ENCODE measurements at regions not wholly inside any gene's neighbourhood (a gene's known extent, or its start where the extent isn't known, plus 50 kb on each side); places are given as distances from the start of the nearest gene placed in this dataset.

- in situ Hi-C loops (cut with MboI; ENCODE audit: low sequenced_read_pairs), result no loop called here
Observed at GRCh38 chr16:82260212-82260795, 90.3 kb upstream of the MPHOSPH6 start.

DNA sequence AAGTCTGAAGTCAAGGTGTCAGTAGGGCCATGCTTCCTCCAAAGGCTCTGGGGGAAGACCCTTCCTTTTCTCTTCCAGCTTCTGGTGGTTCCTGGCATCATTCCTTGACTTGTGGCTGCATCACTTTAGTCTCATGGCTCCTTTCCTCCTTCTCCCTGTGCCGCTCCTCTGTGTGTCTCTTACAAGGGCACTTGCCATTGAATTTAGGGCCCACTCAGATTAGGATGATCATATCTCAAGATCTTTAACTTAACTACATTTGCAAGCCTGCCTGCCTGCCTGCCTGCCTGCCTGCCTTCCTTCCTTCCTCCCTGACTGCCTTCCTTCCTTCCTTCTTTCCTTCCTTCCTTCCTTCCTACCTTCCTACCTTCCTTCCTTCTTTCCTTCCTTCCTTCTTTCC is 89.7 kb upstream of the MPHOSPH6 start:
- in situ Hi-C loops (cut with MboI; ENCODE audit: low sequenced_read_pairs), result no loop called here

GRCh38 chr16:82257990-82258389 is 88.0 kb upstream of the MPHOSPH6 start:
- in situ Hi-C loops (cut with MboI; ENCODE audit: low sequenced_read_pairs), result no loop called here

DNA sequence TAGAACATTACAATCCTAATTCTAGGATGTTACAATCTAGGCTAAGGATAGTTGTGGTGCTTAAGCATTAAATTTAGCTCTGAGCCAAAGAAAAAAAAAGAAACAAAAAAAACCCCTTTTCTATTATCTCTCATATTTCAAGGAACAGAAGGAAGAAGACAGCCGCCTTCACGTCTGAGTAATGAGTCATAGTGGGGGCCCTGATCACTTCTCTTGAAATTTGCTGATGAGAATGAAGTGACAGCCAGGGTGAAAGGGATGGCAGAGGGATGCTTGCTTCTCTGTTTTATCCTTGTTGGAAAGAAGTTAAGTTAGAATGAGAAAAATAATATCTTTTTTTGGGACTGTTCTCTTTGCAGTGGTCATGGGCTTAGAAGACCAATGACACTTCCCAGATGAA is 82.6 kb upstream of the MPHOSPH6 start:
- in situ Hi-C loops (cut with MboI; ENCODE audit: low sequenced_read_pairs), result no loop called here

- in situ Hi-C loops (cut with MboI; ENCODE audit: low sequenced_read_pairs), result no loop called here
Observed at GRCh38 chr16:82248677-82249076, 78.7 kb upstream of the MPHOSPH6 start.

DNA sequence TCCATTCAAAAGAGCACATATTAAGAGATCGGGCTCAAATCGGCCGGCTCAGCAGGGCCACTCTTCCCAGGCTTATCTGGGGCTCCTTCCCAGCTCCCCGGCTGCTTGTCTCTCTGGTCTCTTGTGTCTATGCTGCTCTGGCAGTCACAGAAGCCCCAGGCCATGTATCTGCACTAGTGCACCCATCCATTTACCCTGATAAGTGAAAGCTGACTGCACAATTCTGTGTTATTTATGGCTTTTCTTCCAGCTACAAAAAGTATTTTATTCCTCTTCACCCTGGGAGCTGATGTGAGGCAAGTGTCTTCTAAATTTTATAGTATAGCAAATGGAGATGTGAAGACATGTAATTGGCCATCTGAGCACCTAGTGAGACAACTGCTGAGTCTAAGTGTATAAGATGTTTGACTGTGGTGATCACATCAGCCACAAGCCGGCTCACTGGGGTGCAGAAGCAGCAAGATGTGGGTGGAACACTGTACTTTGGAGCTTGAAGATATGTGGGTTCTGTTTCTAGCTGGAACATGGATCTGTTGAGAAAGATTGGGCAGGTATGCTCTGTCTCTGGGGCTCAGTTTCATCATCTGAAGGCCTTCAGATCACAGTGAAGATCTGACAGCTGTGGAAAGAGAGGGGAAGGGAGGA is 78.1 kb upstream of the MPHOSPH6 start:
- in situ Hi-C loops (cut with MboI; ENCODE audit: low sequenced_read_pairs), result no loop called here

GRCh38 chr16:82242201-82242600 is 72.2 kb upstream of the MPHOSPH6 start:
- in situ Hi-C loops (cut with MboI; ENCODE audit: low sequenced_read_pairs), result no loop called here

DNA sequence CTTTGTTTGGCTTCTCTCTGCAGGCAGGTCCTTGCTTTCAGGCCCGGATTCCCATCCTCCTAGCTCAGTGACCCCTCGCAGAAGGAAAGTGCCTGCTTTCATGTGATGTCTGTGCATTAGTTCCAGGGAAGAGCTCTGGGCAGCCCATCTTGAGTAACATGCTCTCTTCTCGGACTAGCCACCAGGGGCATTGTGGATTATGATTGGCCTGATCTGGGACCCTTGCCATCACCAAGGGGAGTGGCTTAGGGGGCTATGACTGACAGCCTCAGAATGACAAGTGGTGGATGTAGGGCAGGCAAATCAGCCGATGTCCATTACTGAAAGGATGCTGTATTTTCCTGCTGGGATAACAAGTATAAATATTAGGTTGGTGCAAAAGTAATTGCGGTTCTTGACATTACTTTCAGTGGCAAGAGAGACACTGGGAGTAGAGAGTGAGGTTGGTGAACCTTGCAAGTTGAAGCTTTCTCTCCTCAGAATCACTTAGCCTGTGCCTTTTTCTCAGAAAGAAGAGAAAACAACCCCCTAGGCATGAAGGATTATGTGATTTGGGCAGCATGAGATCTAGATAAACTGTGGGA is 71.5 kb upstream of the MPHOSPH6 start:
- in situ Hi-C loops (cut with MboI; ENCODE audit: low sequenced_read_pairs), result no loop called here

DNA sequence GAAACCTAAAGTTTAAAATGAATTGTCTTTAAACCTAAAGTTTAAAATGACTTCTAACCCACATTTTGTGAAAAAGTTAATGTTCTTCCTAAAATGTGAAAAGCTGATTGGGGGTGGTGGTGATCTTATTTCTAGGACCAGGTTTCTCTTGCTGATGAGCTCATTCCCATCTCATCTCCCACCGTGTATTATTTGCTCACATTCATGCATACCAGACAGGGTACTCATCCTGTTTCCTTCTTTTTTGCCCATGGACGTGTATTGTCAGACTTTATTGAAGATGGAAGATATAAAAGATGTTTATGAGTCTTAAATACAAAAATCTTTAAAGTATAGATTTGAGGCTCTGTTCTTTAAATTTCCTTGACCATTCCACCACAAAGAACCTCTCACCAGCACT is 70.1 kb upstream of the MPHOSPH6 start:
- in situ Hi-C loops (cut with MboI; ENCODE audit: low sequenced_read_pairs), result no loop called here

DNA sequence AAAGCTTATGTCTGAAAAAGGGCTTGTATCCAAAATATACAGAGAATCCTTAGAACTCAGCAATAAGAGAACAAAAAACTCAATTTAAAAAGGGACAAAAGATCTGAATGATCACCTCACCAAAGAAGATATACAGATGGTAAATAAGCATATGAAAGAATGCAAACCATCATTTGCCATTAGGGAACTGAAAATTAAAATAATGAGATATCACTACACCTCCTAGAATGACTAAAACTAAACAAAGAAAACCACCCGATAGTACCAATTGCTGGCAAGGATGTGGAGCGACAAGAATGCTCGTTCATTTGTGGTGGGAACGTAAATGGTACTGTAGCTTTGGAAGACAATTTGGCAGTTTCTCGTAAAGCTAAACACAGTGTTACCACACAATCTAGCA is 66.9 kb upstream of the MPHOSPH6 start:
- in situ Hi-C loops (cut with MboI; ENCODE audit: low sequenced_read_pairs), result no loop called here

DNA sequence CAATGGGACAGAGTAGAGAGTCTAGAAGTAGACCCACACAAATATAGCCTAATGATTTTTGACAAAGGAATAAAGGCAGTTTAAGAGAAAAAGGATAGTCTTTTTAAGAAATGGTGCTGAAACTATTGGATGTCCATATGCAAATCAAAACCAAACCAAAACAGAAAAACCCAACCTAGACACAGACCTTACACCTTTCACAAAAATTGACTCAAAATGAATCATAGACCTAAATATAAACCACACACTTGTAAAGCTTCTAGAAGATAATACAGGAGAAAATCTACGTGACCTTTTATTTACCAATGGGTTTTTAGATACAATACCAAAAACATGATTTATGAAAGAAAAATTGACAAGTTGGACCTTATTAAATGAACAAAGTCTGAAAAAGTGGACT is 66.4 kb upstream of the MPHOSPH6 start:
- in situ Hi-C loops (cut with MboI; ENCODE audit: low sequenced_read_pairs), result no loop called here

DNA sequence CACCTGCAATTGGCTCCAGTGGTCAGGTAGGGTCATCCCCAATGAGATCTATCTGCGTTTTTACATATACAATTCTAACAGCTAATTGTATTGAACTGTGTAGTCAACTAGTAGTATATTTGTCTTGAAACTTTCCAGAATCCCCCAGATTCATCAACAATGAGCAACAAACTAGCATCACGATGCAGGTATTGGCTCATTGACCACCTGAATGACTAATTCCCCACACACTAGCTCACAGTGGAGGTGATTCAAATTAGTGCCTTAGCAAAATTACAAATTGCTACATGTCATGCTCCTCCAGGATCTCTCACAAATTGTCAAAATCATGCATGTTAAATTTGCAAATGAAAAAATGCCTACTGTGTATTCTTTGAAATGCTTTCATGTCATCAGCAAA is 62.8 kb upstream of the MPHOSPH6 start:
- in situ Hi-C loops (cut with MboI; ENCODE audit: low sequenced_read_pairs), result no loop called here

DNA sequence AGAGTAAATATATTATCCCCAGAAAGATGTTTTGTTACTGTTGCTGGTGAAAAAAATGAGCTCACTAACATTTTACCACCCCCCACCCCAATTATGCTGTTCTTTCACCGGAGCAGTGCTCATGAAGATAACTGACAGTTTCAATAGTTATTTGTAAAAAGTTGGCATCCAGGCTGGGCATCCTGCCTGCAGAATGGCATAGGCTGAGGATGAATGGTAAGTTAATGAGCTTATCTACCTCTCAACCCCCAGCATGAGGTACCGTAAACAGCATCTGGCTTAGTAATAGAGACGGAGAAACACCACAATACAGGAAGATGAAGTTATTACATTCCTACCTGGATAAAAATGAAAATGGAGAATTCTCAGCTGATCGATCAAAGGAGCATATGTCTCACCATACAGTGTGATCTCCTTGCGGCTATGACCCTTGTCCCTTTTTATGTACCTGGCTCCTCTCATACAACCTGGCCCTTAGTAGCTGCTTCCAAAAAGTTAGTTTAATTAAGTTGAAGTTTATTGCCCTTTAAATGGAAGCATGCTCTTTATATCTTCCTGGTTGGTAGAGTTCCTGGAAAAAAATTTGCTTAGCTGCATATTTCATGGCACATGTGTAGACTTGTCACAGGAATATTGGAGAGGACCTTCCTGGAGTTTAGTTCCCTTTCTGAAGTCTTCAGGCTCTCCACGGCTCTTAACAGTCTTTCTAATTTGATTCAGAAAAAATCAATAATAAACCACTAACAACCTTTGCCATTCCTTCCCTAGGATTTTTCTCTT is 61.2 kb upstream of the MPHOSPH6 start:
- in situ Hi-C loops (cut with MboI; ENCODE audit: low sequenced_read_pairs), result no loop called here

GRCh38 chr16:82229800-82230619 is 60.0 kb upstream of the MPHOSPH6 start:
- in situ Hi-C loops (cut with MboI; ENCODE audit: low sequenced_read_pairs), result no loop called here

- in situ Hi-C loops (cut with MboI; ENCODE audit: low sequenced_read_pairs), result no loop called here
Observed at GRCh38 chr16:82226327-82226726, 56.3 kb upstream of the MPHOSPH6 start.

DNA sequence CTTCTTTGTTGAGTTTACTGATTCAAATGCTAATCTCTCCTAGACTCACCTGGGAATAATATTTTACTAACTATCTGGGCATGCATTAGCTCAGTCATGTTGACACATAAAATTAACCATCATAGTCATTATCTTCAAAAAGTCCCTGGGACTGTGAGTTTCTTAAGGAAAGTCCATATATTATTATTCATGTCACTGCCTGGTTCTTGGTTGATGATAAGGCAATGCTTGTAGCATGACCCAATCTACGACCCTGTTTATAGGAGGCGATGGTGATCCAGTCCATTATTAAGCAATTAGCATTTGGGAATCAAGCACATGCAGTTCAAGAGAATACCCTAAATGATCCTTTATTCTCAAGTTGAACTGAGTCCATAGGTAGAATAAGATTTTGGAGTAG is 54.8 kb upstream of the MPHOSPH6 start:
- in situ Hi-C loops (cut with MboI; ENCODE audit: low sequenced_read_pairs), result loop anchor here (25.0 kb wide), 1 partner anchor 113 kb away; no protein-coding TSS in a partner anchor

DNA sequence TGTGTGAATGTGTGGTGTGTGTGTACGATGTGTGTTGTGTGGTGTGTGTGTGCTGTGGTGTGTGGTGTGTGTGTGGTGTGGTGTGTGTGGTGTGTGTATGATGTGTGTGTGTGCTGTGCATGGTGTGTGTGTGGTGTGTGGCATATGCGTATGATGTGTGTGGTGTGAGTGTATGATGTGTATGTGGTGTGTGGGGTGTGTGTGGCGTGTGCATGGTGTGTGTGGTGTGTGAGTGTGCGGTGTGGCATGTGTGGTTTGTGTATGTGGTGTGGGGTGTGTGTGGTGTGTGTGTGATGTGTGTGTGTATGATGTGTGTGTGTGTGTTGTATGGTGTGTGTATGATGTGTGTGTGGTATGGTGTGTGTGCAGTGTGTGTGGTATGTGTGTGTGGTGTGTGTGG is 50.5 kb upstream of the MPHOSPH6 start:
- in situ Hi-C loops (cut with MboI; ENCODE audit: low sequenced_read_pairs), result loop anchor here (25.0 kb wide), 1 partner anchor 108 kb away; no protein-coding TSS in a partner anchor

Measured in HL-60/S4 treated with retinoic acid at 250 ng/mL for 4 days and 3 days (cell line).